Inflammatory macrophage treated with lipopolysaccharide for 4 hours (primary cell): ENCODE measurements at regions not wholly inside any gene's neighbourhood (a gene's known extent, or its start where the extent isn't known, plus 50 kb on each side); places are given as distances from the start of the nearest gene placed in this dataset.
"Not testable (repeated sequence)": the region's sequence is repeated elsewhere in the genome, so short reads cannot be mapped to it uniquely, and the experiment has no call there.

Source experiments
- DNase-seq: peaks from one replicate; pipeline ENCODE4 v3.0.0-alpha.2; 2020

DNA sequence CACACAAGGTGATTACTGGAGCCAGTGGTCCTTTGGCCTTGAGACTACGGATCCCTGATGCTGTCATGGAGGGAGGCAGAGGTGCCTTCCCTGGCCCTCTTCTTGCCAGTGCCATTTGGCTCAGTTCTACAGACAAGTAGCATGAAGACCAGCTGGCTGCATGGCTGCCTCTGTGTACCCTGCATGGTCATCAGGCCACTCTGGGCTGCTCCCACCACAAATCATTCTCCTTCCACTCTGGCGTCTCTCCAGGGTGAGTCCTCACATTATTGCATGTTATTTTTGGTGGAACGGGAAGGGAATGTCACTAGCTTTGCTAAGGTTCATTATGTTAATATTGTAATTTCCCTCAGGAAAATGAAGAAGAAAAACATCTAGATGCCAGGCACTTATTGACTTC lies 229.8 kb downstream of the VAPA start:
- DNase-seq: no peak

DNA sequence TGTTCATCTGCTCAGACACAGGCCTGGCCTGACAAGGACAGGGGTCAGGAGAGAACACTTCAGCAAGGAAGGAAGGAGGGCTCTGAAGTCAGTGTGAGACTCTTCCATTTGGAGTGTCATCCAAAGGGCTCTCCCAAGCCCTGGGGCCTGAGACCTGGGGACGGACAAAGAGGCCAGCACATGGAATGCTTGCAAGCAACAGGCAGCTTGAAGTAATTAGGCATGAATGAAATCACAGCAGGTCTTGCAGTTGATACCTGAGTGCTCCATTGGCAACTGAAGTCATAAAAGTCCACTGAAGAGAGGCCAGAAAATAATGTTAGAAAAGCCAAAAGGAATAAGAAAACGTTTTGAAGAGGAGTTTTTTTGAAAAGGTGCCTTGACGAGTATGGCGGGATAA lies 231.7 kb downstream of the VAPA start:
- no peak for DNase-seq

DNA sequence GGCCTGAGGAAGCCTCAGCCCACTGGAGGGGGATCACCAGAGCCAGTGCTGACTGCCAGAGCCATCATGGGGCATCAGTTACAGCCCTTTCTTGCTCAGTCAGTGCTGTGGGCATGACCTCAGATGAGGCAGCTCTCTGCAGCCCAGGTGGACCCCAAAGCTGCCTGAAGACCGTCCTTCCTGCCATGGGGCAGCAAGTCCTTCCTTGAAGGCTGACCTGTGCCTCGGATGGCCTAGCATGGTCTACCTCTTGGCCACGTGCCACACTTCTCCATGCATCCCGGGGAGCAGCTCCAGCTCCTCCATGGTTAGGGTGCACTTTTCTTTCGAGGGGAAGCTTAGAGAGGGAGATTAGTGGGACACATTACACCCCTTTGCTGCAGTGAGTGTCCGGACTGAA lies 233.4 kb downstream of the VAPA start:
- no peak for DNase-seq

DNA sequence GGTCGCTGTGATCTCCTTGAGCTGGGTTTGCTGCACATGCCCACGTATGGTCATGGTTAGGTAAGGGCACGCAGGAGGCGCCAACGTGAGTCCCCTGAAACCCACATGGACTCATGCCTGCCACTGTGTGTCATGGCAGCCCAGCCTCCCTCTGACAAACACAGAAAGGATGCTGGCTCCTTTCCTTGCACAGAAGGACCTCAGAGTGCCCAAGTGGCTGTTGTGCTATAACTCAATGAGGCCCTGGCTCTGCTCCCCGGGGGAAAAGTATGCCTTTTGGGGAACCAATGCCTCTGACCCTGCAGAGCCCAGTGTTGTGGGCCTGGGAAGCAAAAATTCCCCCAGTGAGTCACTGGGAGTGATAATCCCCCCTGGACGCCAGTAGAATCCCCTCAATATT lies 233.9 kb downstream of the VAPA start:
- no peak for DNase-seq

DNA sequence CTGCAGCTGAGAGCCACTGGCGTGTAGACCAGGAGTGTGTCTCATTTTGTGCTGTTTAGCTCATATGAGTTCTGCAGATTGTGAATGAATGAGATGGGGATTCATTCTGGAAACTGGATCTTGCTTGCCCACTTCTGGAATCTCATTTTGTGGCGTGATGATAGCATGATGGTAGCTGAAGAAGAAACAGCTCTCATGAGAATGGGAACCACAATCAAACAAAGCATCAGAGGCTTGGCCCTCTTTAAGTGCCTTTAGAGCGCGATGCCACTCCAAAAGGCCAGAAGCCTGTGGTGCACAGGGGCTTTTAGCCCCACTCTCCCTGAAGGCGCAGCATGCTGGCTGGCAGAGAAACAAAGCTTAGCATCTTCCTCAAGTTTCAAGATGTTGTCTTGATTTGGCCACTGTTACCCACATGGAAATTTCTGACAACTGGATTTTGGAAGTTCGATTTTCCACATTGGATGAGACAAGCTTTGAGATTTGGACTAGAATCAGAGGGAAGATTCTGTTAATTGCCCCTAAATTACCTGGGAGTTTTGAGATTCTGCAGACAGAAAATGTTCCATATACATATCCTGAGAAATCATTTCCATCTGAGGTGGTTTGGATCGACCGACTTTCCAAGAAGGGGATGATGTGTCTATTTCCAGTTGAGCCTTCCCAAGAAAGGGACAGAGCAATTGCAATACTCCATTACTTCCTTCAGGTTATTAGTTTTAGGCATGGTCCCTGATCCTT lies 234.5 kb downstream of the VAPA start:
- no peak for DNase-seq

DNA sequence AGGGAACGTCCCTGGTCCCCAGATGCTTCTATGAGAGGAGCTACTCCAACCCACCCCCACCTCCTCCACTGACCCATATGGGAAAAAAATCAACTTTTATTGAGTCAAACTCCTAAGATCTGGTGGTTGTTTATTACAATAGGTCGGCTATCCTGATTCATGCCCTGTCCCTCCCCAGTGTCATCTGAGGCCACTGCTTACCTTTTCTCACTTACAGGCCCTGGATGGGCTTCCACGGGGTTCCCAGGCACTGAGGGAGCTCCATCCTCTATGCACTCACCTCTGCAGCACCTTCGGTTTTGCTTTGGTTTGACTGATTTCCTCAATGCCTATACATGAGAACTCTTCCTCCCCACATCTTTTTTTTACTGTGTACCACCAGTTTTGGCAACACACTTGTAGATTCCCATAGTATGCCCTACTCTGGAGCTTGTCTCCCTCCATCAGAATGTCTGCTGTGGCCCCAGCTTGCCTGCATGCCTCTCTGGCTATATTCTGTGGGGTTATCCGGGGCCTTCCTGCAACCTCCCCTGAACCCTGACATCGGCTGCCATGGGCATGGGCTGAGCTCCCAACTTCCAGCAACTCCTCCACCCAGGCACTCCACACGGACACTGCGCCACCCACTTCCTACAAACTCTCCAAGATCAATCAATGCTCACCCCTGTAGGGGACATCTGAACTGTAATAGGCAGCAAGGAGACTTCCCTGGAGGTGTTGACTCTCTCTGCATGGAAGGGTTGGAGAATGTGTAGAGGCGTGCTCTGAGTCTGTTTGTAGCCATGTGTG lies 236.1 kb downstream of the VAPA start:
- DNase-seq: no peak

DNA sequence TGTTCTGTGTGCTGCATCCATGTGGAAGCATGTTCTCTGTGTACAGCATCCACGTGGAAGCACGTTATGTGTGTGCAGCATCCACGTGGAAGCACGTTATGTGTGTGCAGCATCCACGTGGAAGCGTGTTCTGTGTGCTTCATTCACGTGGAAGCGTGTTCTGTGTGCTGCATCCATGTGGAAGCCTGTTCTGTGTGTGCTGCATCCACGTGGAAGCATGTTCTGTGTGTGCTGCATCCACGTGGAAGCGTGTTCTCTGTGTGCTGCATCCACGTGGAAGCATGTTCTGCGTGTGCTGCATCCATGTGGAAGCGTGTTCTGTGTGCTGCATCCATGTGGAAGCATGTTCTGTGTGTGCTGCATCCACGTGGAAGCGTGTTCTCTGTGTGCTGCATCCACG lies 236.8 kb downstream of the VAPA start:
- not testable (repeated sequence) for DNase-seq

DNA sequence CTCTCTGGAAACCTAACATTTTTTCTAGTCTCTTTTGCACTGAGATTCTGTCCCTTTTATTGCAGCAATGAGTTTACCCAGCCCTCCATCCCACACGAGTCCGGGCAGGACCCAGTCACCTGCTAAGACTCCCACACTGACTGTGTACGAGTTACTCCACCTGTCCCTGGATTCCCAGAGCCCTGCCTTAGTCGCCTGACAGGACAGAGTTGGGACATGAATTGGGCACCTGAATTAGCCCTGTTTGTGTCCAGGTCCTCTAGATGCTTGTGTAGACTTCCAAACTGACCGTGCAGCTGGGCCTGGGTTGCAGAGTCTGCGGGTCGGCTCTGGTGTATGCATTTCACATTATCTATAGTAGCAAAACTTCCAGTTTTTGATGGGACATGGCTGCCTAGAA lies 238.7 kb downstream of the VAPA start:
- DNase-seq: no peak

DNA sequence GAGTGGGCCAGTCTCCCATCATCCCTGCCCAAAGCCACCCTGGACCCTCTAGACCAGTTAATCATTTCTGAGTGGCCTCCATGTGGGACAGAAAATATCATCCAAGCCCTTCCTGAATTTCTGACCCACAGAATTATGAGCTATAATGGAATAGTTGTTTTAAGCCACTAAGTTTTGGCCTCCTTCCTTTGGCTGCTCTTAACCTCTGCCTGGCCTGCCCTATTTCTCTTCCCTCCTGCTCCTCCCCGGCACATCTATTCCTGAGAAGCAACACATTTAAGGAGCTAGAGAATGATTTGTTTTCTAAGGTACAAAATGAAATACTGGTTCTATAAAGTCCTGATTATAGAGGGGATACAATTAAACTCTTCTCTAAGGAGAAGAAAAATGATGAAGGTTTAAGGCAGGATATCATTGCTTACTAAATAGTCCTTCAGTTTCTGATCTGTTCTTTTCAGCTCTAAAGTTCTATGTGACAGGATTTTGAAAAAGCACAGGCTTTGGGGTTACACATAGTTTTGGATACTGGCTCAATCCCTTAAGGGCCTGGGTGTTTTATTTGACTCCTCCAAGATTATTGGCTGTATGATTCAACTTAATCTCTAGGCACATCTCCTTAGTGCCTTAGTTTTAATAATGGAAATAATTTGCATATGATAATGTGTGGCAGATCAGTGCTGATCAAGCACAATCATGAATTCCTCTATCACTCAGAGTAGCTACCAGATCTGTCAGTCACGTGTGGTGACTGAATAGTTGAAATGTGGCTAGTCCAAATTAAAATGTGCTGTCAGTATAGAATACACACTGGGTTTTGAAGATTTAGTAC lies 240.3 kb downstream of the VAPA start:
- DNase-seq: no peak

DNA sequence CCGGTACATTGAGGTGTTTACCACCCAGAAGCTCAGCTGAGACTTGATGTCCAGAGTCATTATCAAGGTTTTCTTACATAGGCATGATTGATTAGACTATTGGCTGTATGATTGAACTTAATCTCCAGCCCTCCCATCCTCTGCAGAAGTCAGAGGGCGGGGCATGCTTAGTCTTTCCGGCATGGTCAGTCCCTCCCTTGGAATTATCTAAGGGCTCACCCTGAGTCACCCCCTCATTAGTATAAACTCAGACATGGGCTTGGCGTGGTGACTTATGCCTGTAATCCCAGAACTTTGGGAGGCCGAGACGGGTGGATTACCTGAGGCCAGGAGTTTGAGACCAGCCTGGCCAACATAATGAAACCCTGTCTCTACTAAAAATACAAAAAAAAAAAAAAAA lies 243.9 kb downstream of the VAPA start:
- DNase-seq: no peak

DNA sequence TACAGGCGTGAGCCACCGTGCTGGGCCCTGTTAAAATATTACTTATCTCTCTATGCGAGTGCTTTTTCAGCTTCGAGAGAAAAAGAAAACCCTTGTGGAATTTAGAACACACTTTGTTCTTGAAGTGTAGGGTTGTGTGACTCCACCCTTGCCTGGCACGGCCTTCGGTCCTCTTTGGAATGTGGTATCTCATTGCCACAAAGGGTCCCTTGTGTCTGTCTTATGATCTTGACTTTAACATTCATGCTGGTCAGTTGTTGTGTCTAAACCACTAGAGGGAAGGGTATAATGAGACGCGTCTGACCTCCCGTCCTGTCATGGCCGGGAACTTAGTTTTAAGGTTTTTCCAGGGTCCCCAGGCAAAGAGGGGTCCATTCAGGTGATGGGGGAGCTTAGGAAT lies 246.4 kb downstream of the VAPA start:
- DNase-seq: no peak

DNA sequence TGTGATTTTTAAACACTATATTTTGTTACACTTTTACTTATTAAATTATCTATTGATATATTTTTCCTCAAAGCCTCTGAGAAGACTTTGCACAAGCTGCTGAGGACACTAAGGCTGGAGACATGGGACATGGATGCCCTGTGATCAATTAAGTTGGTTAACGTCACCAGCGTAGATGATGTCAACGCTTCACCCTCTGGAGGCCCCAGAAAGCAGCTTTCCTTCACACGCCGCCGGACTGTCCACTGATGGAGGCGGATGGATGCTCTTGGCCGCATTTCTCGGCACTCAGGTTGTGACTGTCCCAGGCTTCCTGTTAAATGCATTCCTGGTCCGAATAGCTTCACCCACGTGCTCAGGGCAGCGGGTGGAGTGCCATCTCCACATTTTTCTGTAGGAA lies 247.5 kb downstream of the VAPA start:
- DNase-seq: no peak

DNA sequence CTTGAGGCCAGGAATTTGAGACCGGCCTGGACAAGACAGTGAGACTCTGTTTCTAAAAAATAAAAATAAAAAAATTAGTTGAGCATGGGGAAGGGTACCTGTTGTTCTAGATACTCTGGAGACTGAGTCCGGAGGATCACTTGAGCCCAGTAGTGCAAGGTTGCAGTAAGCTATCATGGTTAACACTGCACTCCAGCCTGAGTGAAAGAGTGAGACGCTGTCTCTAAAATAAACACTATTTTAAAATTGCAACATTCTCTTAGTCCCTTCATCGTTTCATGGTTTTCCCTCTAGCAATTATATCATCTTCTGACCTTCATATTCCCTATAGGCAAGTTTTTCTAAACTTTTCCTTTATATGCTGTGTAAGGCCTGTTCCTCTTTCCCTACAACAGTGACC lies 248.5 kb downstream of the VAPA start:
- DNase-seq: no peak

DNA sequence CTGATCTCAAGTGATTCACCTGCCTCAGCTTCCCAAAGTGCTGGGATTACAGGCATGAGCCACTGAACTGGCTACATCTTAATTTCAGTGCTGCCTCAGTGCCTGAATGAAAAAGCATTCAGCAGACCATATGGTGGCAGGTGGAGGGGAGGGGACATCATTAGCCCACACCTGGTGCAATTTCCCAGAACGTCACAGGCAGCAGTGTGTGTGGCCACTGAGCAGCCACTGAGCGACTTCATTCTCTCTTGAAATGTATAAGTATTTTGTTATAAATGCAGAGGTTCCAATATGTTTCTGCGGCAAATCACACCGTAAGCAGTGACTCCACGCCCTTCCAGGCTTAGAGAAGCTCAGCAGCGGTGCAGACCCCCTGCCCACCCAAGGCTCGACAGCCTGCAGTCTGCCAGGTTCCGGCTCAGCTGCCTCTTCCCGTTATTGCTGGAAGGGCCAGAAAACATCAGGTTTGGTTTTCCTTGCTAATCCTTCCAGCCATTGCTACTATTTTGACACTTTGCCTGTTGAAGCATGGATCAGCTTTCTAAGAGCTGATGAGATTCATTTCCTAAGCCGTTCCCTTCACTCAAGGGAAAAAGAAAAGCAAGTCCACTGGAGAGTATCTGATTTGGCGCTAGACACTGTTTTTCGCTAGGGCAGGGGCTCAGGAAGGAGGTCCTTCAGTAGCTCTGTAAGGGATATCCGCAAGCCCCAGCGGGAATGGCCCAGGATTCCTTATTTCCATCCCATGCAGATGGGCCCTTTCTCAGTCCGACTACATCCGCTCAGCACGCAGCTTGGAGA lies 250.7 kb downstream of the VAPA start:
- DNase-seq: no peak

DNA sequence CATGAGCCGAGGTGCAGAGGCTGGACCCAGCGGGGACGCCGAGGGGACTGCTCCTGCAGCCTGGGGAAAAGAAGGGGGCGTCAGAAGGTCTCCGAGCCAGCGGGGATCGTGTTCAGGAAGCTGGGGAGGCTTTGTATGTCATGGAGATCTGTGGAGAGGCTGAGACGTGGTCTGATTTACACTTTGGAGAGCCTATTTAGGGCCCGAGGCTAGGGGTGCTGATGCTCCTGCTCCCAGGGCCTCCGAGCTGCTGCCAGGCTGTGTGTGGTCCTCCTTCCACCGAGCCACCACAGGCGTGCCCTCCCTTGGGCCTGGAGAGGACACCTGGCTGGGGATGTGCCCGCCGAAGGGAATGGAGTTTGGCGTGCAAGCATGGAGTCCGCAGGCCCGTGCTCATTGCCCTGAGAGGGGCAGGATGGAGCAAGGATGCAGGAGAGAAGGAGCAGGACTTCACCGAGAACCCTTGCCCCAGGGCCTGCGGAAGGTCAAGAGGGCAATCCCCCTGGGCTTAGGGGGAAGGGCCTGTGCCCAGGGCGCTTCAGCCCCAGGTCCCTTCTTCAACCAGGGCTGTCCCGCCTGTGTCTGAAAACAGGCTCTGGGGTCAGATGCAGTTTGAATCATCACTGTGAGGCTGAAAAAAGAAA lies 252.5 kb downstream of the VAPA start:
- no peak for DNase-seq

DNA sequence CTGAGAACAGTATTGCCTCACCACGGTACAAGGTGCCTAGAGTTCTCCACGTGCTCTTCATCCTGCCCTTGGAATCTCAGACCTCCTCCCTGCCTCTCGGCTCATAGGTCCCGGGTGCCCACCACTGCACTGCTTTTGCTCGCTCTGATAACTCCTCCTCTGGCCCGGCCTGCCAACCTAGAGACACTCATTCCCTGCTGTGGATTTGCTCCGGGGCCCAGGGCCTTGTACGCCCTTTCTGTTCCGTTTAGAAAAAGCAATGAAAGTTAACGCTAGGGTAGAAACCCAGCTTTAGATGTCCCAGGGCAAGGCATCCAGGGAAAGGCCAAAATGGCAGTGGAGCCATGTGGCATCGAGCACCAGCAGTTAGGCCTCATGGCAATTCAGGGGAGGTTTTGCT lies 253.9 kb downstream of the VAPA start:
- no peak for DNase-seq

DNA sequence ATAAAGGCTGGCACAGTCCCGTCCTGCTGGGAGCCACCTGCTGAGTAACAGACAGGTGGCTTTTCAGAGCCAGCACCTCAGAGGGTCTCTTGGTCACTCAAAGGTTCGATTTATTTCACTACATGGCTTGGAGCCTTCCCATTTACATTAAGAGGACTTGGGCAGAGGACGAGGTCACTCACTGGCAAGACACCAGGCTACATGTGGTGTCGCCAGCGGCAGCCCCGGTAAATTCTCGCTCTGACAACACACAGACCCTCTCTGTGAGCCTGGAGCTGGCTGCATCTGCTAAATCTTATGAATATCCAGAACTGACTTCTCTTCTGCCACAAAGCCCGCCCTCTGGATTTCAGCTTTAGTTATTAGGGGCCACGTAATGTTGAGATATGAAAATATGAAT lies 254.7 kb downstream of the VAPA start:
- no peak for DNase-seq

DNA sequence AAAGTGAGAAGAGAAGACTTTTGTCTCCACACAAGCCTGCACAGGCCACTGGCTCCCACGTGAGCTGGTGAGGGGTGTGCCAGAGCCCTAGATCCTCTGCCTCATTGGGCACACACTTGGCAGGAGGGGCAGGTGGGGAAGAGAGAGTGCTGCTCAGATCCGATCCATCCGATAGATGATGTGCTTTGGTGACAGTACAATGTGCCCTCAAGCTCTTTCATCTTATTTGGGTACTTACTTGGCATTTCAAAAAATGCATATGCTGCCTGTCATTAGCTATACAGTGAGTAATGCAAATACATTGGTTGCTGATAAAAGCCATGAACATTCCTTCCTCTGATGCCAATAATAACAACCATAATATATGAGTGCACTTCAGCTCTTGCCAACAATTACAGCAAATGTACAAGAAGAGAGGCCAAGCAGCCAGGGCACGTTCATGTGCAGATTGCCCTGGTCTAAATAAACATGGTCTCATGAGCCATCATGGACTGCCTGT lies 255.3 kb downstream of the VAPA start:
- no peak for DNase-seq

DNA sequence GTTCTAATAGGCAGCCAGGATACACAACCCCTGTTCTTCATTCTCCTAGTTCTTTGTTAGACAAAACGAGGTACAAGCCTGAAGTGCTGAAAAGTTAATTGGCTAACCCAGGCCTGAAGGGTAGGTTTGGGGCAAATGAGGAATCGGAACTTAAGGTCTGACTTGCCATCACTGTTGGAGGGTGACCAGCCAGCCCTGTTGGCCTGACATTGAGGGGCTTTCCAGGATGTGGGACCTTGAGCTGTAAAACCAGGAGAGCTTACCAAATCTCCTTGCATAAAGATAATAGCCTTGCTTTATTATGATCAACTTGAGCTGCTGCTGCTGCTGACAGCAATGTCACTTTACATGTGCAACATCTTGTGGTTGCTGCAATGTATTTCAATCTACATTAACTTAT lies 256.0 kb downstream of the VAPA start:
- DNase-seq: no peak

DNA sequence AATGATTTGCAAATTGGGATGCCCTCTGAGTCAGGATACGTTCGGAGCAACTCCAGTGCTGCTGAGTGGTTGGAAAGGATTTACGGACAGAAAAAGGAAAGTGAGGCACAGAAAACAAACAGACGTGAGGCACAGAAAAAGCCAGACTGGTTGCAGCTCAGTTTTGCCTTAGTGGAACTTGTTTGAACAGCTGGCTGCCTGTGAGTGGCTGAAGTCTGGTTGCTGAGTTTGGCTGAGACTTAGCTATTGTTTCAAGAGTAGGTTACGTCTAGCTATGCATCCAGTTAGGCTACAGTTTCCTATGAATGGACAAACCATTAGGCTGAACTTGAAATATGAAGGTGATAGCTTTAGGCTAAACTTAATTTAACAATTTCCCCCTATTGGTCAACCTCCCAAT lies 256.6 kb downstream of the VAPA start:
- no peak for DNase-seq

DNA sequence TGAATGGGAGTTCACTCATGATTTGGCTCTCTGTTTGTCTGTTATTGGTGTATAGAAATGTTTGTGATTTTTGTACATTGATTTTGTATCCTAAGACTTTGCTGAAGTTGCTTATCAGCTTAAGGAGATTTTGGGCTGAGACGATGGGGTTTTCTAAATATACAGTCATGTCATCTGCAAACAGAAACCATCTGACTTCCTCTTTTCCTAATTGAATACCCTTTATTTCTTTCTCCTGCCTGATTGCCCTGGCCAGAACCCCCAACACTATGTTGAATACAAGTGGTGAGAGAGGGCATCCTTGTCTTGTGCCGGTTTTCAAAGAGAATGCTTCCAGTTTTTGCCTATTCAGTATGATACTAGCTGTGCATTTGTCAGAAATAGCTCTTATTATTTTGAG lies 261.5 kb downstream of the VAPA start:
- DNase-seq: not testable (repeated sequence)

DNA sequence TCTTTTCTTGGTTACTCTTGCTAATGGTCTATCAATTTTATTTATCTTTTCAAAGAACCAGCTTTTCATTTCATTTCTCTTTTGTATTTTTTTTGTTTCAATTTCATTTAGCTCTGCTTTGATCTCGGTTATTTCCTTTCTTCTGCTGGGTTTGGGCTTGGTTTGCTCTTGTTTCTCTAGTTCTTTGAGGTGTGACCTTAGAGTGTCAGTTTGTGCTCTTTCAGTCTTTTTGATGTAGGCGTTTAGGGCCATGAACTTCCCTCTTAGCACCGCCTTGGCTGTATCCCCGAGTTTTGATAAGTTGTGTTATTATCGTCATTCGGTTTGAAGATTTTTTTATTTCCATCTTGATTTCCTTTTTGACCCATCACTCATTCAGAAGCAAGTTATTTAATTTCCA lies 265.5 kb downstream of the VAPA start:
- not testable (repeated sequence) for DNase-seq
